Trophoblast cell (in vitro differentiated cells and primary cell): ENCODE measurements at regions not wholly inside any gene's neighbourhood (a gene's known extent, or its start where the extent isn't known, plus 50 kb on each side); places are given as distances from the start of the nearest gene placed in this dataset.

ENCODE experiments used
- DNase-seq, 2 donors: peaks; one replicate each; pipeline ENCODE4 v3.0.0-alpha.2; 2016
- H2AFZ ChIP-seq: 2 replicates; pipeline ENCODE4 v1.6.1; 2013; ENCODE audit warnings: low read length, moderate library complexity, mild to moderate bottlenecking; ENCODE audit not compliant: insufficient read depth, poor library complexity
- H2AK5ac ChIP-seq: 2 replicates; pipeline ENCODE4 v1.6.1; 2013; ENCODE audit warnings: mild to moderate bottlenecking, low read length
- H2BK120ac ChIP-seq: 2 replicates; pipeline ENCODE4 v1.6.1; 2013; ENCODE audit warnings: low read length, mild to moderate bottlenecking, moderate library complexity; ENCODE audit not compliant: insufficient read depth, poor library complexity
- H2BK12ac ChIP-seq: 2 replicates; pipeline ENCODE4 v1.6.1; 2013; ENCODE audit warnings: mild to moderate bottlenecking, low read length, moderate library complexity
- H2BK5ac ChIP-seq: 2 replicates; pipeline ENCODE4 v1.6.1; 2013; ENCODE audit warnings: low read length, low read depth, moderate library complexity, mild to moderate bottlenecking; ENCODE audit not compliant: poor library complexity
- H3K14ac ChIP-seq: 2 replicates; pipeline ENCODE4 v1.6.1; 2013; ENCODE audit warnings: mild to moderate bottlenecking, low read length
- H3K18ac ChIP-seq: 2 replicates; pipeline ENCODE4 v1.6.1; 2013; ENCODE audit warnings: mild to moderate bottlenecking, low read length
- H3K23ac ChIP-seq: 2 replicates; pipeline ENCODE4 v1.6.1; 2013; ENCODE audit warnings: low read length
- H3K27ac ChIP-seq: 2 replicates; pipeline ENCODE4 v1.5.1; 2013; ENCODE audit warnings: low read depth, mild to moderate bottlenecking, inconsistent platforms, low read length, moderate library complexity
- H3K27me3 ChIP-seq: 2 replicates; pipeline ENCODE4 v1.6.1; 2013; ENCODE audit warnings: inconsistent platforms, mild to moderate bottlenecking, low read length, moderate library complexity; ENCODE audit not compliant: insufficient read depth
- H3K36me3 ChIP-seq, 2 experiments: 1 replicate in 1 of 2; 2 replicates in 1 of 2; pipeline ENCODE4 v1.6.1; 2013; ENCODE audit warnings: low read length in 2 of 2, mild to moderate bottlenecking in 2 of 2, moderate library complexity in 1 of 2; ENCODE audit not compliant: insufficient read depth in 2 of 2, control insufficient read depth in 1 of 2
- H3K4ac ChIP-seq: 2 replicates; pipeline ENCODE4 v1.6.1; 2013; ENCODE audit warnings: low read depth, mild to moderate bottlenecking, low read length, moderate library complexity
- H3K4me1 ChIP-seq, 2 experiments: 1 replicate in 1 of 2; 2 replicates in 1 of 2; pipeline ENCODE4 v1.6.1; 2013; ENCODE audit warnings: low read length in 2 of 2, mild to moderate bottlenecking in 2 of 2, moderate library complexity in 1 of 2; ENCODE audit not compliant: insufficient read depth in 2 of 2, control insufficient read depth in 1 of 2
- H3K4me2 ChIP-seq: 2 replicates; pipeline ENCODE4 v1.6.1; 2013; ENCODE audit warnings: inconsistent platforms, mild to moderate bottlenecking, low read length, moderate library complexity
- H3K4me3 ChIP-seq: 2 replicates; pipeline ENCODE4 v1.5.1; 2013; ENCODE audit warnings: mild to moderate bottlenecking, low read depth, low read length, inconsistent platforms
- H3K79me1 ChIP-seq: one replicate; pipeline ENCODE4 v1.6.1; 2013; ENCODE audit warnings: low read length
- H3K79me2 ChIP-seq: 2 replicates; pipeline ENCODE4 v1.6.1; 2013; ENCODE audit warnings: low read length, mild to moderate bottlenecking; ENCODE audit not compliant: control insufficient read depth, insufficient read depth, poor library complexity
- H3K9ac ChIP-seq: 2 replicates; pipeline ENCODE4 v1.6.1; 2013; ENCODE audit warnings: mild to moderate bottlenecking, low read length
- H3K9me3 ChIP-seq: 2 replicates; pipeline ENCODE4 v1.6.1; 2013; ENCODE audit warnings: low read depth, mild to moderate bottlenecking, control low read depth, inconsistent platforms, low read length; ENCODE audit not compliant: insufficient read depth
- H4K12ac ChIP-seq: 2 replicates; pipeline ENCODE4 v1.6.1; 2013; ENCODE audit warnings: low read depth, mild to moderate bottlenecking, low read length, moderate library complexity
- H4K8ac ChIP-seq: 2 replicates; pipeline ENCODE4 v1.6.1; 2013; ENCODE audit warnings: low read depth, mild to moderate bottlenecking, low read length, moderate library complexity
- H4K91ac ChIP-seq: one replicate; pipeline ENCODE4 v1.6.1; 2013; ENCODE audit warnings: low read depth, mild to moderate bottlenecking, low read length, moderate library complexity
- WGBS: extraction: QIAGEN DNeasy Blood & Tissue Kit; methylation state at CpG from one replicate; pipeline ENCODE4 v1.1.7; 2013; ENCODE audit warnings: missing lambda C conversion rate; ENCODE audit not compliant: insufficient read length, insufficient coverage; ENCODE audit errors: extremely low coverage; 5-methylcytosine and 5-hydroxymethylcytosine counted together

- Histone ChIP-seq H3K9ac (no peak overlapping the region), H3K4me3 (no peak overlapping the region), H3K79me1 (no peaks in the 10 kb centered on the region), H2BK120ac (no peak overlapping the region), H3K18ac (no peak overlapping the region), H2BK12ac (no peak overlapping the region), H3K4me1 (no peaks in the 10 kb centered on the region), H3K27me3 (no peaks in the 10 kb centered on the region), H3K4ac (no peak overlapping the region), H3K4me2 (no peak overlapping the region), H2BK5ac (no peak overlapping the region), H3K36me3 (no peaks in the 10 kb centered on the region), H4K8ac (no peak overlapping the region), H3K23ac (no peak overlapping the region), H3K9me3 (no peaks in the 10 kb centered on the region), H4K91ac (no peak overlapping the region), H2AFZ (no peak overlapping the region), H3K27ac (no peak overlapping the region), H3K79me2 (no peaks in the 10 kb centered on the region), H4K12ac (no peak overlapping the region), H2AK5ac (no peak overlapping the region), H3K14ac (no peak overlapping the region)
- no peak for DNase-seq
- no CpG with 5 or more reads among the region's 2 CpGs for WGBS
Observed at GRCh38 chr2:17311106-17311619, 207.1 kb downstream of the RAD51AP2 start.

GRCh38 chr2:17309741-17310339 lies 208.4 kb downstream of the RAD51AP2 start:
- Histone ChIP-seq H3K4me1 (no peaks in the 10 kb centered on the region), H4K12ac (no peak overlapping the region), H3K4me2 (no peak overlapping the region), H2AFZ (no peak overlapping the region), H4K91ac (no peak overlapping the region), H3K36me3 (no peaks in the 10 kb centered on the region), H3K79me2 (no peaks in the 10 kb centered on the region), H3K9me3 (no peaks in the 10 kb centered on the region), H3K18ac (no peak overlapping the region), H2BK5ac (no peak overlapping the region), H3K14ac (no peak overlapping the region), H2BK12ac (no peak overlapping the region), H3K4me3 (no peak overlapping the region), H2BK120ac (no peak overlapping the region), H3K79me1 (no peaks in the 10 kb centered on the region), H4K8ac (no peak overlapping the region), H3K9ac (no peak overlapping the region), H2AK5ac (no peak overlapping the region), H3K27ac (no peak overlapping the region), H3K27me3 (no peaks in the 10 kb centered on the region), H3K23ac (no peak overlapping the region), H3K4ac (no peak overlapping the region)
- peak; percentile 65 to 87 for DNase-seq
- no CpG with 5 or more reads among the region's 6 CpGs for WGBS

GRCh38 chr2:17309181-17309580 lies 209.1 kb downstream of the RAD51AP2 start:
- Histone ChIP-seq H3K79me1 (no peaks in the 10 kb centered on the region), H2BK5ac (no peak overlapping the region), H3K4me3 (no peak overlapping the region), H3K36me3 (no peaks in the 10 kb centered on the region), H2BK120ac (no peak overlapping the region), H4K91ac (no peak overlapping the region), H4K8ac (no peak overlapping the region), H4K12ac (no peak overlapping the region), H3K27ac (no peak overlapping the region), H3K4ac (no peak overlapping the region), H3K18ac (no peak overlapping the region), H3K14ac (no peak overlapping the region), H2AK5ac (no peak overlapping the region), H3K9ac (no peak overlapping the region), H3K23ac (no peak overlapping the region), H3K79me2 (no peaks in the 10 kb centered on the region), H3K4me2 (no peak overlapping the region), H3K4me1 (no peaks in the 10 kb centered on the region), H3K27me3 (no peaks in the 10 kb centered on the region), H2BK12ac (no peak overlapping the region), H2AFZ (no peak overlapping the region), H3K9me3 (no peaks in the 10 kb centered on the region)
- no peak for DNase-seq
- no CpG with 5 or more reads among the region's 2 CpGs for WGBS

- H2AFZ ChIP-seq: no peak overlapping the region
- H3K23ac ChIP-seq: no peak overlapping the region
- H3K79me2 ChIP-seq: no peaks in the 10 kb centered on the region
- no peaks in the 10 kb centered on the region for H3K36me3 ChIP-seq
- no peak overlapping the region for H2BK120ac ChIP-seq
- H2BK12ac ChIP-seq: no peak overlapping the region
- no peaks in the 10 kb centered on the region for H3K4me1 ChIP-seq
- no peak overlapping the region for H4K91ac ChIP-seq
- no peak overlapping the region for H2AK5ac ChIP-seq
- no peak for DNase-seq
- H3K4me2 ChIP-seq: no peak overlapping the region
- H3K4ac ChIP-seq: no peak overlapping the region
- H3K14ac ChIP-seq: no peak overlapping the region
- H3K9ac ChIP-seq: no peak overlapping the region
- H4K12ac ChIP-seq: no peak overlapping the region
- H3K18ac ChIP-seq: no peak overlapping the region
- H2BK5ac ChIP-seq: no peak overlapping the region
- H3K9me3 ChIP-seq: no peaks in the 10 kb centered on the region
- no peak overlapping the region for H3K27ac ChIP-seq
- H3K27me3 ChIP-seq: no peaks in the 10 kb centered on the region
- H3K4me3 ChIP-seq: no peak overlapping the region
- no peaks in the 10 kb centered on the region for H3K79me1 ChIP-seq
- H4K8ac ChIP-seq: no peak overlapping the region
- no CpG with 5 or more reads among the region's 2 CpGs for WGBS
Observed at GRCh38 chr2:17306706-17307105, 211.5 kb downstream of the RAD51AP2 start.
